Daoy (cell line): ENCODE measurements at regions not wholly inside any gene's neighbourhood (a gene's known extent, or its start where the extent isn't known, plus 50 kb on each side); places are given as distances from the start of the nearest gene placed in this dataset.
"Not testable (repeated sequence)": the region's sequence is repeated elsewhere in the genome, so short reads cannot be mapped to it uniquely, and the experiment has no call there.

Experiments used
- DNase-seq: peaks from one replicate; pipeline ENCODE4 v3.0.0-alpha.2; 2015; ENCODE audit warnings: low read depth

DNA sequence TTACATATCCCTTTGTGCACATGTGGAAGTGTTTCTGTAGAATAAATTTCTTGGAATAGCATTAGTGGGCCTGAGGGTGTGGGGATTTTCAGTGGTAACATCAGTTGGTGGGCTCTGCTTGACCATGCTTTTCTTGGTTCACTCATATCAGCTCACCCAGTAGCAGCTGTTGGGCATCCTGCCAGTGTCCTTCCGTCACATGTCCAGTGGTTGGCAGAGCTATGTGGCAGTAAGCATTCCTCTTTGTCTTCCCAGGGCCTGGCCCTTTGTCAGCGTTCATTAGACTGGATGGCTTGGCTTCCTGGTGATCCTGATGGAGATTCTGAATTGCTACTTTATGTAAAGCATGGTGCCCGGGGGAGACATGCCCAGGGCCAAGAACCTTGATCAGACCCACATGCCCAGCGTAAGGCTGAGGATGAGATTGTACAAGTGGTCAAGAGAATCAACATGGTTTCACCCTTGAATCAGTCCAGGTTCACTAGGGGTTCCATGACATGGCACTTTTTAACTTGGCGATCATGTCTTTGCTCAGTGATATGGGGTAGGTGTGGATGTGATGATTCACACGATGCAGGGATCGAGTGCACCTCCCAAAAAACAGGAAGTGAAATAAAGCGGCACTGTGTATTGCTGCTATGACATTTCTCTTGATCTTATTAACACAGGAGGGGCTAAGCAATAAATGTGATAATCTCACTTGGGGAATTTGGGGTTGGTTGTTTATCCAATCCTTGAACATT, 72.1 kb upstream of the IGFBP7 start:
- peak; percentile 9 for DNase-seq

DNA sequence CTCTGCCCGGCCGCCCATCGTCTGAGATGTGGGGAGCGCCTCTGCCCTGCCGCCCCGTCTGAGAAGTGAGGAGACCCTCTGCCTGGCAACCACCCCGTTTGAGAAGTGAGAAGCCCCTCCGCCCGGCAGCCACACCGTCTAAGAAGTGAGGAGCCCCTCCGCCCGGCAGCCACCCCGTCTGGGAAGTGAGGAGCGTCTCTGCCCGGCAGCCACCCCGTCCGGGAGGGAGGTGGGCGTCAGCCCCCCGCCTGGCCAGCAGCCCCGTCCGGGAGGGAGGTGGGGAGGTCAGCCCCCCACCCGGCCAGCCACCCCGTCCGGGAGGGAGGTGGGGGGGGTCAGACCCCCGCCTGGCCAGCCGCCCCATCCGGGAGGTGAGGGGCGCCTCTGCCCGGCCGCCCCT, 63.0 kb upstream of the IGFBP7 start:
- not testable (repeated sequence) for DNase-seq

DNA sequence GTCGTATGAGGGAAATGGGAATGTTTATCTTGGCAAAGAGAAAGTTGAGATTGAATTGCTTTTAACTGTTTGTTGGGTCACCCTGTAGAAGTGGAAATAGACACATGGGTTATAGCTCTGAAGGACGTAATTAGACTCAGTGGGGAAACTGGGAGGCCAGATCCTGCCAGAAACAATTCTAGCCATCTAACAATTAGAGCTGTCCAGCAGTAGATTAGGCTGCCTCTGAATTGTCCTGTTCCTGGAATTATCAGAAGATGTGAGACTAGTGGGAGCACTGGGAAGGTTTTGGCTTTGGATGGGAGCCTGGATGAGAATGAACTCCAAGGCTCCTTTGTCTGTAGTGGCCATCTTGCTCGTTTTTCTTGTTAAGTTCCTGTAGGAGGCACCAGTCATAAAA, 61.9 kb upstream of the IGFBP7 start:
- DNase-seq = no peak

DNA sequence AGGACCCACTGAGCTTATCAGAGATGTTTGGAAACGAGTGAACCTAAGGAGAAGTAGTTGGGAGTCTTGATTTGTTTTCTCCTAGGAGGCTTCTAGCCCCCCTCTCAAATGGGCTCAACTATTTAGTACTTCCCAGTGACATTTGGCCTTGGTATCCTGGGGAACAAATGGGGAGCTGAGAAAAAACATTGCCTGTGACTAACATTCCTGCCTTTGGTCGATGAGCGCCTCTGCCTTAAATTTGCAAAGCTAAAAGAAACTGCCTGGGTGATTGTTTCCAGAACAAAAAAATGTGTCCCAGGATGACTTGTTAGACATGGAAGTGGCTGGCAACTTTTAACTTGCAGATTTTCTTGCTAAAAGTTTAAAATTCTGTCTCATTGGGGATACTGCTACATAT, 58.8 kb upstream of the IGFBP7 start:
- no peak for DNase-seq

DNA sequence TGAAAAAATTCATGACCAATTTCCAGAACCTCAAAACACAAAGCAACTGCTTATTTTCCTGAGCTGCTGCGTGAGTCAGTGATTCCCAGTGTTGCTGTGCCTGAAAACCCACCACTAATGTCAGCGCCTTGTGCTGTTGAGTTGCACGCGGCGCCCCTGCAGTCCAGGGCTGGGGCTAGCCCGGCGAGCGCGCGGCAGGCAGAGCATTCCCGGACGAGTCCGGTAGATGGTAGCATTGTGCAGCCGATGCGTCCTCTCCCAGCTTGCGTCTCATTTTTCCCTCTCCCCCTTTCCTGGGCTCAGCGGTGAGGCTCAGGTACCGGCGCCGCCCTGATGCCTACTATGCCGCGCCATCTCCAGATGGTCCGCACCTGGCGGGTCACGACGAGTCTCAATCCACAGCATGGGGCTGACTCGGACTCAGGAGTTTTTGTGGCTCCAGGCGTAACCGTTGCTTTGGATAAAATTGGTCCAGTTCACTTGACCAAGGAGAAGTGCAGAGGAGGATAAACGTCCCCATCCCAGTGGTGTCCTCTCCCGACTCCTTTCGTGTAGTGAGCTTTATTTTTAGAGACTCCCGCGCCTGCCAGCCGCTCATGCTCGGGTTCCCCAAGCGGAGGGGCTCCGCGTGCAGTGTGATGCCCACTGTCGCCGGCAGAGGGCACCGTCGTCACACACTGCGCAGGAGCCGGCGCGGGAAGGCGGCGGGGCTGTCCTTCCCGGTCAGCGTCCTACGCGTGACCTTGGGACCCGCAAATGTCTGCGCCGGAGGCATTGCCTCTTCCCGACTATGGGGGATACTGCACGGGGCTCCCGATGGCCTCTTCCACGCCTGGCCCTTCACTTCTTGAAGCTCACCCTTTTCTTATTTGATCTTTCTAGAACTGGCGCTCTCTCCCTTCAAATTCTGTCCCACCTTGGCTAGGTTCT, 53.6 kb upstream of the IGFBP7 start:
- DNase-seq = peak; percentile 81

DNA sequence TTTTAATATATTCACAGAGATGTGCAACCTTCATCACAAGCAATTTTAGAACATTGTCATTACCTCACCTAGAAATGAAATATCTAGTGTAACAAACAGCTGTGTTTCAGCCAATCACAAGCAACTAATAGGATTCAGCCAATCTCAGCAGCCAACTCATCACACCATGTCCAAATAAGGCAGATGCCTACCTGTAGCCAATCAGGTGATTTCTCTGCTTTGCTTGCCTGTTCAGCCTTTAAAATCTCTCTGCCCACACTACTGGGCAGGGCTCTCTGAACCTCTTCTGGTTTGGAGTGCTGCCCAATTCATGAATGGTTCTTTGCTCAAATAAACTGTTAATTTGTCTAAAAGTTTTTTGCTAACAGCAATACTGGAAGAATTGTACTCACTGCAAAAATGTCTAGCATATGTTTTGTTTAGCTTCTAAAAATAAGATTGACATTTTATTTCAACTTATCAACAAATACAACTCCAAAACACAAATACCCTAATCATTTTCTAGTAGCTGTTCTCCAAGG, 52.4 kb upstream of the IGFBP7 start:
- DNase-seq = no peak
